HEK293 (cell line): ENCODE measurements at regions not wholly inside any gene's neighbourhood (a gene's known extent, or its start where the extent isn't known, plus 50 kb on each side); places are given as distances from the start of the nearest gene placed in this dataset.

ENCODE experiments used
- CTCF ChIA-PET: fragments of 350-600 bp; formaldehyde crosslinking; extraction: SDS; loops from one replicate; lab custom pipeline; 2021; ENCODE audit warnings: antibody characterized with exemption; lab: Yijun Ruan, JAX
- POLR2A ChIA-PET: fragments of 300-600 bp; formaldehyde crosslinking; extraction: SDS; loops from one replicate; lab custom pipeline; 2020; ENCODE audit warnings: antibody characterized with exemption, inconsistent platforms; lab: Yijun Ruan, JAX
- H3K27ac ChIP-seq: fragments of 200-500 bp; sonication (Bioruptor generic); 2 replicates; pipeline ENCODE4 v1.5.1; 2014; ENCODE audit warnings: low read depth, low read length, control low read depth, inconsistent platforms; ENCODE audit errors: extremely low read depth
- H3K36me3 ChIP-seq, 2 experiments: fragments of 200-500 bp in 1 of 2; sonication (Bioruptor generic) in 1 of 2; 1 replicate in 1 of 2; 2 replicates in 1 of 2; pipeline ENCODE4 v1.5.1; 2014 to 2017; ENCODE audit warnings: inconsistent platforms in 2 of 2, low read length in 2 of 2; ENCODE audit not compliant: control insufficient read depth in 2 of 2, insufficient read depth in 1 of 2
- H3K4me1 ChIP-seq: fragments of 200-500 bp; sonication (Bioruptor generic); 2 replicates; pipeline ENCODE4 v1.5.1; 2014; ENCODE audit warnings: mild to moderate bottlenecking, low read length, inconsistent platforms; ENCODE audit not compliant: control insufficient read depth, insufficient read depth
- H3K4me3 ChIP-seq: 2 replicates; pipeline ENCODE4 v1.5.1; 2011; ENCODE audit warnings: low read depth, mild to moderate bottlenecking, control low read depth, low read length, moderate library complexity
- H3K9me3 ChIP-seq: fragments of 200-500 bp; sonication (Bioruptor generic); 2 replicates; pipeline ENCODE4 v1.5.1; 2014; ENCODE audit warnings: low read depth, low read length, inconsistent platforms; ENCODE audit not compliant: control insufficient read depth, insufficient read depth
- ATF2 ChIP-seq: fragments of 450-650 bp; formaldehyde crosslinking; IDR thresholded peaks from 2 replicates; pipeline ENCODE4 v1.5.1; 2016; ENCODE audit warnings: missing biosample characterization, missing genetic modification characterization, low read depth
- CTCF ChIP-seq: fragments of 450-650 bp; formaldehyde crosslinking; IDR thresholded peaks from 2 replicates; pipeline ENCODE4 v1.5.1; 2016; ENCODE audit warnings: missing biosample characterization, missing genetic modification characterization
- GLIS2 ChIP-seq: fragments of 450-650 bp; formaldehyde crosslinking; IDR thresholded peaks from 2 replicates; pipeline ENCODE4 v1.5.1; 2016; ENCODE audit warnings: missing biosample characterization, missing genetic modification characterization
- PRDM4 ChIP-seq: fragments of 450-650 bp; formaldehyde crosslinking; IDR thresholded peaks from 2 replicates; pipeline ENCODE4 v1.5.1; 2017; ENCODE audit warnings: missing biosample characterization, missing genetic modification characterization
- ZBTB7A ChIP-seq: fragments of 450-650 bp; formaldehyde crosslinking; IDR thresholded peaks from 2 replicates; pipeline ENCODE4 v1.5.1; 2016; ENCODE audit warnings: low read depth, missing biosample characterization, missing genetic modification characterization
- ZFHX2 ChIP-seq: fragments of 450-650 bp; formaldehyde crosslinking; conservative IDR thresholded peaks from 2 replicates; pipeline ENCODE4 v1.5.1; 2016; ENCODE audit warnings: missing biosample characterization, missing genetic modification characterization
- ZNF148 ChIP-seq: fragments of 450-650 bp; formaldehyde crosslinking; IDR thresholded peaks from 2 replicates; pipeline ENCODE4 v1.5.0; 2017; ENCODE audit warnings: missing biosample characterization, missing genetic modification characterization, borderline replicate concordance
- ZNF155 ChIP-seq: fragments of 450-650 bp; formaldehyde crosslinking; IDR thresholded peaks from 2 replicates; pipeline ENCODE4 v1.5.1; 2016; ENCODE audit warnings: missing biosample characterization, missing genetic modification characterization
- ZNF157 ChIP-seq: fragments of 450-650 bp; formaldehyde crosslinking; IDR thresholded peaks from 2 replicates; pipeline ENCODE4 v1.5.1; 2016; ENCODE audit warnings: missing biosample characterization, missing genetic modification characterization
- ZNF16 ChIP-seq: fragments of 450-650 bp; formaldehyde crosslinking; IDR thresholded peaks from 2 replicates; pipeline ENCODE4 v1.5.1; 2016; ENCODE audit warnings: low read depth, missing biosample characterization, missing genetic modification characterization
- ZNF18 ChIP-seq: fragments of 450-650 bp; formaldehyde crosslinking; IDR thresholded peaks from 2 replicates; pipeline ENCODE4 v1.5.1; 2016; ENCODE audit warnings: missing biosample characterization, missing genetic modification characterization
- ZNF274 ChIP-seq, 2 experiments: fragments of 200-500 bp in 1 of 2; fragments of 450-650 bp in 1 of 2; sonication (Bioruptor generic) in 1 of 2; formaldehyde crosslinking in 1 of 2; IDR thresholded peaks; 2 replicates each; pipeline versions ENCODE4 v1.5.1 to v1.6.1; 2014 to 2016; ENCODE audit warnings: borderline replicate concordance in 1 of 2, inconsistent platforms in 1 of 2, low read length in 1 of 2, missing biosample characterization in 1 of 2, missing genetic modification characterization in 1 of 2
- ZNF341 ChIP-seq: fragments of 450-650 bp; formaldehyde crosslinking; IDR thresholded peaks from 2 replicates; pipeline ENCODE4; 2016; ENCODE audit warnings: low read depth, missing biosample characterization, missing genetic modification characterization
- ZNF362 ChIP-seq: fragments of 450-650 bp; formaldehyde crosslinking; IDR thresholded peaks from 2 replicates; pipeline ENCODE4 v1.5.1; 2016; ENCODE audit warnings: missing biosample characterization, missing genetic modification characterization
- ZNF48 ChIP-seq: fragments of 450-650 bp; formaldehyde crosslinking; IDR thresholded peaks from 2 replicates; pipeline ENCODE4 v1.5.1; 2016; ENCODE audit warnings: missing biosample characterization, missing genetic modification characterization
- ZNF530 ChIP-seq: fragments of 450-650 bp; formaldehyde crosslinking; IDR thresholded peaks from 2 replicates; pipeline ENCODE4 v1.5.1; 2016; ENCODE audit warnings: low read depth, missing biosample characterization, missing genetic modification characterization
- ZNF555 ChIP-seq: fragments of 450-650 bp; formaldehyde crosslinking; conservative IDR thresholded peaks from 2 replicates; pipeline ENCODE4 v1.5.1; 2017; ENCODE audit warnings: missing biosample characterization, mild to moderate bottlenecking, missing genetic modification characterization, inconsistent platforms
- ZNF571 ChIP-seq: fragments of 450-650 bp; formaldehyde crosslinking; IDR thresholded peaks from 2 replicates; pipeline ENCODE4 v1.5.0; 2017; ENCODE audit warnings: missing biosample characterization, missing genetic modification characterization
- ZNF585B ChIP-seq: fragments of 450-650 bp; formaldehyde crosslinking; IDR thresholded peaks from 2 replicates; pipeline ENCODE4 v1.5.1; 2016; ENCODE audit warnings: missing biosample characterization, missing genetic modification characterization
- ZNF639 ChIP-seq: fragments of 450-650 bp; formaldehyde crosslinking; IDR thresholded peaks from 2 replicates; pipeline ENCODE4 v1.5.1; 2016; ENCODE audit warnings: missing biosample characterization, missing genetic modification characterization
- ZNF654 ChIP-seq: fragments of 450-650 bp; formaldehyde crosslinking; IDR thresholded peaks from 2 replicates; pipeline ENCODE4 v1.5.1; 2016; ENCODE audit warnings: low read depth, missing biosample characterization, missing genetic modification characterization
- ZNF660 ChIP-seq: fragments of 450-650 bp; IDR thresholded peaks from 2 replicates; pipeline ENCODE4 v1.5.1; 2018; ENCODE audit warnings: missing biosample characterization, mild to moderate bottlenecking, missing genetic modification characterization
- ZXDB ChIP-seq: fragments of 450-650 bp; formaldehyde crosslinking; IDR thresholded peaks from 2 replicates; pipeline ENCODE4 v1.5.1; 2016; ENCODE audit warnings: missing biosample characterization, missing genetic modification characterization

- TF ChIP-seq CTCF, result peak; percentile 33; the same call in 1 of the 2 replicates
- TF ChIP-seq ZNF157 (tag by site-specific recombination), result no peak
- TF ChIP-seq ZNF155 (tag by site-specific recombination), result no peak
- peak; percentile 81 for TF ChIP-seq ZNF654
- no peak for TF ChIP-seq GLIS2 (tag by site-specific recombination)
- TF ChIP-seq ZNF660 (tag by site-specific recombination), result no peak
- TF ChIP-seq ZNF274 (IDR thresholded peaks at IDR 0.05; ENCODE audit: low read length), result no peak
- TF ChIP-seq ZNF274 (tag by site-specific recombination; IDR thresholded peaks at IDR 0.05; ENCODE audit: borderline replicate concordance), result no peak
- no peak for TF ChIP-seq ZNF18
- TF ChIP-seq ZNF362 (tag by site-specific recombination), result no peak
- TF ChIP-seq ZNF530 (tag by site-specific recombination), result no peak
- peak; percentile 91 for TF ChIP-seq ZNF341 (tag by site-specific recombination)
- TF ChIP-seq ZNF571 (tag by site-specific recombination), result no peak
- TF ChIP-seq PRDM4 (tag by site-specific recombination), result no peak
- TF ChIP-seq ZBTB7A (tag by site-specific recombination), result no peak
- TF ChIP-seq ZFHX2 (tag by site-specific recombination), result no peak
These were observed 612.0 kb downstream of the MATN1 start (continued) for GRCh38 chr1:30111431-30111830.

- Histone ChIP-seq H3K9me3 (no peaks in the 10 kb centered on the region), H3K27ac (no peak overlapping the region), H3K4me1 (no peaks in the 10 kb centered on the region), H3K36me3 (no peaks in the 10 kb centered on the region), H3K4me3 (no peak overlapping the region)
- POLR2A ChIA-PET, result no interaction called here
- CTCF ChIA-PET, result interaction anchor here (0.6 to 2.3 kb wide), 22 partner anchors 8 to 881 kb away, joined by 3 to 13 read pairs (median 4); no protein-coding TSS in a partner anchor
- TF ChIP-seq ZNF555 (tag by site-specific recombination) (no peak), ATF2 (tag by site-specific recombination) (no peak), ZNF16 (no peak), ZNF48 (no peak), ZNF639 (no peak), ZXDB (no peak), ZNF148 (tag by site-specific recombination) (no peak), ZNF585B (tag by site-specific recombination) (no peak)
These were observed 612.5 kb downstream of the MATN1 start for GRCh38 chr1:30110846-30111245.
